GM21367 (cell line): ENCODE measurements at regions not wholly inside any gene's neighbourhood (a gene's known extent, or its start where the extent isn't known, plus 50 kb on each side); places are given as distances from the start of the nearest gene placed in this dataset.
A peak's percentile ranks its signal among the peaks of the same experiment; 100 is the strongest.
"Not testable (repeated sequence)": the region's sequence is repeated elsewhere in the genome, so short reads cannot be mapped to it uniquely, and the experiment has no call there.

ENCODE experiments used
- ATAC-seq: cut with Tn5 transposase; IDR thresholded peaks from one replicate; pipeline ENCODE4 v1.9.1; 2021; ENCODE audit not compliant: unreplicated experiment

- ATAC-seq: no peak
Measured at GRCh38 chr2:116917196-116917595, 897.3 kb upstream of the DDX18 start.

- no peak for ATAC-seq
Measured at GRCh38 chr2:116918574-116918973, 895.9 kb upstream of the DDX18 start.

- no peak for ATAC-seq
Measured at GRCh38 chr2:116922414-116922813, 892.1 kb upstream of the DDX18 start.

- ATAC-seq: no peak
Measured at GRCh38 chr2:116924509-116924908, 890.0 kb upstream of the DDX18 start.

- ATAC-seq: no peak
Measured at GRCh38 chr2:116935097-116935814, 879.2 kb upstream of the DDX18 start.

GRCh38 chr2:116948258-116948657 is 866.2 kb upstream of the DDX18 start:
- no peak for ATAC-seq

GRCh38 chr2:116949249-116949648 is 865.2 kb upstream of the DDX18 start:
- no peak for ATAC-seq

GRCh38 chr2:116952254-116952653 is 862.2 kb upstream of the DDX18 start:
- no peak for ATAC-seq

- ATAC-seq: no peak
Measured at GRCh38 chr2:116955646-116956045, 858.8 kb upstream of the DDX18 start.

GRCh38 chr2:116975608-116976007 is 838.9 kb upstream of the DDX18 start:
- ATAC-seq: no peak

- ATAC-seq: no peak
Measured at GRCh38 chr2:116979916-116980764, 834.4 kb upstream of the DDX18 start.

GRCh38 chr2:116987447-116987846 is 827.0 kb upstream of the DDX18 start:
- ATAC-seq: no peak

- ATAC-seq: no peak
Measured at GRCh38 chr2:116988303-116988702, 826.2 kb upstream of the DDX18 start.

GRCh38 chr2:117019357-117019756 is 795.1 kb upstream of the DDX18 start:
- ATAC-seq: no peak

- no peak for ATAC-seq
Measured at GRCh38 chr2:117027646-117028045, 786.8 kb upstream of the DDX18 start.

- ATAC-seq: not testable (repeated sequence)
Measured at GRCh38 chr2:117028708-117029107, 785.8 kb upstream of the DDX18 start.

- no peak for ATAC-seq
Measured at GRCh38 chr2:117055499-117056375, 758.8 kb upstream of the DDX18 start.

- ATAC-seq: no peak
Measured at GRCh38 chr2:117056376-117056748, 758.1 kb upstream of the DDX18 start.

GRCh38 chr2:117057016-117057415 is 757.5 kb upstream of the DDX18 start:
- ATAC-seq: no peak

GRCh38 chr2:117058366-117058765 is 756.1 kb upstream of the DDX18 start:
- peak; percentile 87 for ATAC-seq

GRCh38 chr2:117064021-117064420 is 750.5 kb upstream of the DDX18 start:
- ATAC-seq: no peak
